Activated B cell treated with CpG ODN at 0.5 μM for 24 hours (primary cell): ENCODE measurements at regions not wholly inside any gene's neighbourhood (a gene's known extent, or its start where the extent isn't known, plus 50 kb on each side); places are given as distances from the start of the nearest gene placed in this dataset.
"Not testable (repeated sequence)": the region's sequence is repeated elsewhere in the genome, so short reads cannot be mapped to it uniquely, and the experiment has no call there.

ENCODE experiments used
- ATAC-seq: fragments of 200-7000 bp; cut with Tn5 transposase; one replicate; pipeline ENCODE4 v1.10.0; 2021; ENCODE audit warnings: low read depth, mild to moderate bottlenecking, moderate library complexity
- CTCF ChIA-PET: fragments of 350-600 bp; sonication (Branson Sonifier 250); formaldehyde crosslinking; loops from one replicate; lab custom pipeline; 2021; ENCODE audit warnings: antibody characterized with exemption; lab: Charles Lee
- POLR2A ChIA-PET: fragments of 350-600 bp; sonication (Branson Sonifier 250); formaldehyde crosslinking; loops from one replicate; lab custom pipeline; 2021; ENCODE audit warnings: antibody characterized with exemption; lab: Charles Lee
- DNase-seq: peaks from one replicate; pipeline ENCODE4 v3.0.0; 2022
- H3K27ac Mint-ChIP-seq: one replicate; pipeline ENCODE4 v1.8.0; 2020; ENCODE audit warnings: mixed read lengths
- H3K27me3 Mint-ChIP-seq: one replicate; pipeline ENCODE4 v1.8.0; 2021; ENCODE audit warnings: mixed read lengths
- H3K36me3 Mint-ChIP-seq: one replicate; pipeline ENCODE4 v1.8.0; 2021; ENCODE audit warnings: low read depth, mixed read lengths
- H3K4me1 Mint-ChIP-seq: one replicate; pipeline ENCODE4 v1.8.0; 2021; ENCODE audit warnings: mixed read lengths
- H3K4me3 Mint-ChIP-seq: one replicate; pipeline ENCODE4 v1.8.0; 2020; ENCODE audit warnings: mild to moderate bottlenecking, mixed read lengths
- H3K9me3 Mint-ChIP-seq: one replicate; pipeline ENCODE4 v1.8.0; 2020; ENCODE audit warnings: mixed read lengths
- intact Hi-C: fragments of 100-400 bp; cut with micrococcal nuclease; formaldehyde crosslinking; loops from one replicate; pipeline ENCODE4 v1.15.1; 2024
- TF ChIP-seq, protein P1 (sequence below): fragments of 200-600 bp; IDR thresholded peaks from one replicate; pipeline ENCODE4 v1.8.0; 2022; ENCODE audit warnings: antibody characterized with exemption, mild to moderate bottlenecking

DNA sequence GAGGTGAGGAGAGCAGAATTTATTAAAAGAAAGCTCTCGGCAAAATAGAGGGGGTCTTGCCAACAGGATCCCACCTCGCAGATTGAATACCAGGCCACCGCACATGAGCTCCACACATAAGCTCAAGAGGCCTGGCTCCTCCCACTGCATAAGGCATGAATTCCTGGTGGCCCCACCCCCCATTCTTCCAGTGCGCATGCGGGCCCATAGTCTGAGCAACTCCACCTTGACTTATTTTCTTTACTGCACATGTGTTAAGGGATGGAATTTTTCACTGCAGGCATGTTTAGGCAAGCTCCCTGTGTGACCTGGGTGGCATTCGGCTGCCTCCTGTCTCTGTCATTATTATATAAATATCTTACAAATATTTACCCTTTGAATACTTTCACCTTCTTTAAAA is 412.5 kb downstream of the RMST start:
- Mint-ChIP-seq H3K4me3 (no peak overlapping the region), H3K27me3 (no peaks in the 10 kb centered on the region), H3K27ac (no peak overlapping the region), H3K9me3 (peaks cover 3% of the 10 kb centered on the region), H3K36me3 (no peaks in the 10 kb centered on the region), H3K4me1 (no peaks in the 10 kb centered on the region)
- intact Hi-C loops, result loop anchor here (1.0 kb wide), 1 partner anchor 39 kb away; no protein-coding TSS in a partner anchor
- DNase-seq (no peak), ATAC-seq (no peak)
- TF ChIP-seq, protein P1, sequence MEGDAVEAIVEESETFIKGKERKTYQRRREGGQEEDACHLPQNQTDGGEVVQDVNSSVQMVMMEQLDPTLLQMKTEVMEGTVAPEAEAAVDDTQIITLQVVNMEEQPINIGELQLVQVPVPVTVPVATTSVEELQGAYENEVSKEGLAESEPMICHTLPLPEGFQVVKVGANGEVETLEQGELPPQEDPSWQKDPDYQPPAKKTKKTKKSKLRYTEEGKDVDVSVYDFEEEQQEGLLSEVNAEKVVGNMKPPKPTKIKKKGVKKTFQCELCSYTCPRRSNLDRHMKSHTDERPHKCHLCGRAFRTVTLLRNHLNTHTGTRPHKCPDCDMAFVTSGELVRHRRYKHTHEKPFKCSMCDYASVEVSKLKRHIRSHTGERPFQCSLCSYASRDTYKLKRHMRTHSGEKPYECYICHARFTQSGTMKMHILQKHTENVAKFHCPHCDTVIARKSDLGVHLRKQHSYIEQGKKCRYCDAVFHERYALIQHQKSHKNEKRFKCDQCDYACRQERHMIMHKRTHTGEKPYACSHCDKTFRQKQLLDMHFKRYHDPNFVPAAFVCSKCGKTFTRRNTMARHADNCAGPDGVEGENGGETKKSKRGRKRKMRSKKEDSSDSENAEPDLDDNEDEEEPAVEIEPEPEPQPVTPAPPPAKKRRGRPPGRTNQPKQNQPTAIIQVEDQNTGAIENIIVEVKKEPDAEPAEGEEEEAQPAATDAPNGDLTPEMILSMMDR, result no peak
- ChIA-PET CTCF (no interaction called here), POLR2A (no interaction called here)

DNA sequence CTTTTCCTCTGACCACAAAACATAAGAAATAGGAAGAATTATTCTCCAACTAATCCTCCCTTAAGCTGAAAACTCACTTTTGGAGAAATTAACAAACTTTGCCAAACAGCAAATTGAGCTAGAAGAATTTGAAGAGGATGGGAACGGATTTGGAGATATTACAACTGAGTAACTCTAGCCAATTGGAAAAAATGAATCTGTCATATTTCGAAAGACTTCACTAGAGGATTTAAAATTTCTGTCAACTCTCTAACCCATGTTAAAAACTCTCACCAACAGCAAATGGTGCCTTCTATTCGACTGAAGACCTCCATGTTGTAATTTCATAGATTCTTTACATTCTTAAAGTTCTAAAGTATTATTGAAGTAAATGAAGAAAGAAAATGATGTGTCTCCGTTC is 414.2 kb downstream of the RMST start:
- Mint-ChIP-seq H3K4me3 (no peak overlapping the region), H3K27ac (no peak overlapping the region), H3K4me1 (no peaks in the 10 kb centered on the region), H3K9me3 (peaks cover 3% of the 10 kb centered on the region), H3K36me3 (no peaks in the 10 kb centered on the region), H3K27me3 (no peaks in the 10 kb centered on the region)
- TF ChIP-seq, protein P1, result no peak
- DNase-seq (no peak), ATAC-seq (no peak)
- intact Hi-C loops, result no loop called here
- POLR2A ChIA-PET, result no interaction called here
- CTCF ChIA-PET, result interaction anchor here (0.7 kb wide), 1 partner anchor 669 kb away, joined by 5 read pairs; no protein-coding TSS in a partner anchor

DNA sequence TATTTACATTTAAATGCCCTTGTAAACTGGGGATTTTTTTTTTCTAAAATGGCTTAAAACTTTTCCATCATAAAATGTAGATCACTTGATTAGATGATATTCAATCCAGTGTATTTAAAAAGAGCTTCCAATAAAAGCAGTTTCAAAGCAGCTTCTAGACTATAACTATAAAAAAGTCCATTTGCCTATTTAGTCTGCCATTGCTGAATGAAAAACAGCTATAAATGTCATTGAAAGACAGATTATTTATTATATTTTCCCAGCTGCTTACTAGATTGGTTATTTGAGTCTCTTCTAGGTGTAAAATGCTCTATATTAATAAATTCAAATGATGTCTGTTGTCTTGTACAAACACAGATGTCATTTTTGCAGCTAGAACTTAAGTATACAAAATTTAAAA is 414.8 kb downstream of the RMST start:
- peaks cover 3% of the 10 kb centered on the region for H3K9me3 Mint-ChIP-seq
- H3K4me3 Mint-ChIP-seq, result no peak overlapping the region
- CTCF ChIA-PET, result interaction anchor here (0.7 kb wide), 1 partner anchor 670 kb away, joined by 5 read pairs; no protein-coding TSS in a partner anchor
- TF ChIP-seq, protein P1, result no peak
- H3K27me3 Mint-ChIP-seq, result no peaks in the 10 kb centered on the region
- no peak for DNase-seq
- no peak for ATAC-seq
- intact Hi-C loops, result no loop called here
- POLR2A ChIA-PET, result no interaction called here
- H3K27ac Mint-ChIP-seq, result no peak overlapping the region
- H3K36me3 Mint-ChIP-seq, result no peaks in the 10 kb centered on the region
- no peaks in the 10 kb centered on the region for H3K4me1 Mint-ChIP-seq

DNA sequence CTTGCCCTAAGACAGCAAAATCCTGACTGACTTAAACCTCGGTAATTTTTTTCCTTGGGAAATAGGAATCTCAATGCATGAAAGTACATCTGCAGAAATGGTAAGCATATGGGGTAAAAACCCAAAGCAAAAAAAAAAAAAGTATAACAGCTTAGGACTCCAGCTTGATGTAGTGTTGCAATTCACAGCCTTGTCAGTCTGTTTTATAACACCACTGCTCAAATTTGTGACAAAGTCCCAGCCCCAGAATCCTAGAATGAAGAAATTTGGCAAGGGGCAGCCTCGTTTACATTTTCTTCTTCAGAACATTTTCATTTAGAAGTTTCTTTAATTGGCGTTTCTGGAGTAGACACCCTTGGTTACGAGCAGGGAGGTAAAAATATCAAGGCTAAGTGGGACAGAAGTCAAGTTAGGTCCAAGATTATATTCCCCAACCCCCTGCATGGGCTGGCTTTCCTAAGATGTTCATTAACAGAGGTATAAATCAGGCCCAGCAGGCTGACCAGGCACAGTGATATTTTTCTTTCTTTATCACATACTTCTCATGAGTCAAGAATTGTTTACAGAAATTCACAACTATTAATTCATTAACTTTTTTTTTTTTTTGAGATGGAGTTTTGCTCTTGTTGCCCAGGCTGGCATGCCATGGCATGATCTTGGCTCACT is 424.0 kb downstream of the RMST start:
- TF ChIP-seq, protein P1, result no peak

DNA sequence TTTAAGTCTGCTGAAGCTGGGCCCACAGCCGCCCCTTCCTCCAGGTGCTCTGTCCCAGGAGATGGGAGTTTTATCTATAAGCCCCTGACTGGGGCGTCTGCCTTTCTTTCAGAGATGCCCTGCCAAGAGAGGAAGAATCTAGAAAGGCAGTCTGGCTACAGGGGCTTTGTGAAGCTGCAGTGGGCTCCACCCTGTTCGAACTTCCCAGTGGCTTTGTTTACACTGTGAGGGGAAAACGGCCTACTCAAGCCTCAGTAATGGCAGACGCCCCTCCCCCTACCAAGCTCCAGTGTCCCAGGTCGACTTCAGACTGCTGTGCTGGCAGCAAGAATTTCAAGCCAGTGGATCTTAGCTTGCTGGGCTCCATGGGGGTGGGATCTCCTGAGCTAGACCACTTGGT is 435.3 kb downstream of the RMST start:
- DNase-seq, H3K9me3 Mint-ChIP-seq, intact Hi-C loops, H3K4me1 Mint-ChIP-seq, H3K27me3 Mint-ChIP-seq, ATAC-seq, H3K36me3 Mint-ChIP-seq, POLR2A ChIA-PET, CTCF ChIA-PET, H3K4me3 Mint-ChIP-seq, H3K27ac Mint-ChIP-seq: not testable (repeated sequence)

More for the DNA sequence above, 424.0 kb downstream of the RMST start:
- intact Hi-C loops, result no loop called here
- ChIA-PET POLR2A (no interaction called here), CTCF (no interaction called here)
- ATAC-seq, result no peak
- H3K4me3 Mint-ChIP-seq, result no peak overlapping the region
- H3K9me3 Mint-ChIP-seq, result peaks cover 6% of the 10 kb centered on the region
- DNase-seq, result no peak
- H3K36me3 Mint-ChIP-seq, result no peaks in the 10 kb centered on the region
- H3K4me1 Mint-ChIP-seq, result no peaks in the 10 kb centered on the region
- H3K27me3 Mint-ChIP-seq, result no peaks in the 10 kb centered on the region
- H3K27ac Mint-ChIP-seq, result no peak overlapping the region
